Left ventricle myocardium superior (tissue), 1 donor: ENCODE measurements at regions not wholly inside any gene's neighbourhood (a gene's known extent, or its start where the extent isn't known, plus 50 kb on each side); places are given as distances from the start of the nearest gene placed in this dataset.
"Not testable (repeated sequence)": the region's sequence is repeated elsewhere in the genome, so short reads cannot be mapped to it uniquely, and the experiment has no call there.

Experiments
- ATAC-seq: fragments of 200-7000 bp; cut with Tn5 transposase; one replicate; pipeline ENCODE4 v1.9.1; 2020; ENCODE audit warnings: mild to moderate bottlenecking, moderate library complexity
- DNase-seq: peaks from one replicate; pipeline ENCODE4 v3.0.0-alpha.2; 2020
- intact Hi-C: fragments of 100-400 bp; cut with micrococcal nuclease; formaldehyde crosslinking; loops from one replicate; pipeline ENCODE4 v1.11.0; 2022
- donor health status: DM: no; HTN: yes; CAD: no; lungs with severe emphysema.

DNA sequence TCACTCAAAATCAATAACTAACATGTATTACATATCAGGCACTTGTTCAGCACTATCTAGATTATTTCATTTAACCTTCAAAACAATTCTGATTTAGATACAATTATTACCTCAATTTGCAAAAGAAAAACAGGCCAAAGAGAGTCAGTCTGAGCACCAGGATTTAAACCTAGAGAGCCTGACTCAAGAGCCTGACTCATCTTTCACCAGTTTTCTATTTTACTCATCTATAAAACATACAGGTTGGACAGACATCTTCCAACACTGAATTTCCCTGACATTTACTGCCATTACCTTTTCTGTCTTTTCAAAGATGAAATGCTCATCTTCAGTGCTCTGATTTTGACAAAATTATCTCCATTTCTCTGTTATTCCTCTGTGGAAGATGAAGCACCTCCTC is 116.5 kb downstream of the MRPL39 start:
- no peak for ATAC-seq
- intact Hi-C loops = no loop called here
- DNase-seq = no peak

DNA sequence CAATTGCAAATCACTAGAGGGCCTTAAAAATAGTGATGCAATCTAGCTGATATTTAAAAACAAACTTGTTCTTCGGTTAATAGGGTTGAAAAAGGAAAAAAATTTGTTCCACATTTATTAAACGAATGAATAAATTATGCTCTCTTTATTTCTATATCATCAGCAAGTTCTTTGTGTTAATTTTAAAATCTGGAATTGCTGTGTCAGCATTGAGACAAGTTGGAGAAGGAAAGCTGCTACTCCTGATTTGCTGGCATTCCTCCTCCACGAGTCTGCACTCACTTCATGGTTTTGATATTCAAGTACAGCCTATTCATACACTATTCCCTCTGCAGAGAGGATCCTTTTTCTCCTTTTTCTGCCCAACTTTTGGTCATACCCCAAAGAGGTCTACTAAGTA is 117.6 kb downstream of the MRPL39 start:
- intact Hi-C loops = no loop called here
- DNase-seq (no peak), ATAC-seq (no peak)

DNA sequence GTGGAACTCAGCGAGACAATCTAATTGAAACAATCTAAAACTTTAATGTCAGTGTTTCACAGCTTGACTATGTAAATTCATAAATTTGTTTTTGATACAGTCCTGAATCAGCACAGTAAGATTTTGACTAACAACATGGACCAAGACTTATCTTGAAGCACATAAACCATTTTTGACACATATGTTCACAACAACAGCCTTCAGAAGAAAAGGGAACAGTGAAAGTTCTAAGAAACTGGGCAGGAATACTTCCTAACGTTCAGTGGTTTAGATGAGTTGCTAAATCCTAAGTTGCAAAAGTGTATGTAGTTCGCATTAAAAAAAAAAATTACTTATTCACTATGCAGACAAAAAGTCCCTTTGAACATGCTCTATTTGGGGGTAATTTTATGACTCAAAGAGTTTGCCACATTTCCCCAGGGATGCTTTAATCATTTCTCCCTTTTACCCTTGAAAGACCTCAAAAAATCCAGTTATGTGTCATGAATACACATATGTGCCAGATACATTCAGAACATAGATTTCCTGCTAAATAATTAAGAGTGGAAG is 120.2 kb downstream of the MRPL39 start:
- DNase-seq (no peak), ATAC-seq (no peak)
- intact Hi-C loops = no loop called here

DNA sequence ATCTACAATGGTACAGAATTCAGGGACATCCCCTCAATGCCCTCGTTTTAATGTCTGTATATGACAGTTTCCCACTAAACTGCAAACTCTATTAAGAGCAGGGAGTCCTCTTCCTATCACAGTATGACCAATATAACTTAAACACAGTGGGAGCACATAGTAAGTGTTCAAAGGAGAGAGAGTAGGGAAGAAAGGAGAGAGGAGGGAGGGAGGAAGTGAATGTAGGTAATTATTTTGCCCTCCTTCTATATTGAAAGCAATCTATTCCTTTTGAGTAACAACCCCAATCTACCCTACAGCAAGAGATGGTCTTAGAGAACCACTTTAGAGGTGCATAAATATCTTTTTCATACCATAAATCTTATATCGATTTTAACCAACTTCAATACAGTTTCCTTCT is 121.4 kb downstream of the MRPL39 start:
- intact Hi-C loops = no loop called here
- ATAC-seq (no peak), DNase-seq (no peak)

DNA sequence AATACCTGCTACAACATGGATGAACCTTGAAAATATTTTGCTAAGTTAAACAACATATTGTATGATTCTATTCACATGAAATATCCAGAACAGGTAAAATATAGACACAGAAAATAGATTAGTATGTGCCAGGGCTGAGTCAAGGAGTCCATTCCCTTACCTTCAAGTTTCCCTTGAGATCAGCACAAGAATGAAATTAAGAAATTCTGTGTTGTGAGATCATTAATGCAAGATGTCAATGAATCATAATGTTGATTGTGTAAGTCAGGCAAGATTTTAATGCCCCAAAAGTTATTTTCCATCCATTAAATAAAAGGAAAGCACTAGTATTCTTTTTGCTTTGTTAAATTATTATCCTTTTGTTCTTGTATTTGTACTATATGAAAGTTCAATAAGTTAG is 139.4 kb downstream of the MRPL39 start:
- no peak for DNase-seq
- intact Hi-C loops = no loop called here

DNA sequence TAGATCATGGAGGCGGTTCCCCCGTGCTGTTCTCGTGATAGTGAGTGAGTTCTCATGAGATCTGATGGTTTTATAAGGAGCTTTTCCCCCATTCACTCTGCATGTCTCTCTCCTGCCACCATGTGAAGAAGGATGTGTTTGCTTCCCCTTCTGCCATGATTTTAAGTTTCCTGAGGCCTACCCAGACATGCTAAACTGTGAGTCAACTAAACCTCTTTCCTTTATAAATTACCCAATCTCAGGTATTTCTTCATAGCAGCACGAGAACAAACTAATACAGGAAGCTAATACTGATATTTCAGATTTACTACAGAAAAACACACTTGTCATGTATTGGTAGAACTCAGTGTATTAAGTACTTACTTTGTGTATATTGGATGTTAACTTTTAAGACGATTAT is 140.2 kb downstream of the MRPL39 start:
- ATAC-seq, intact Hi-C loops, DNase-seq: not testable (repeated sequence)

More for the DNA sequence above, 139.4 kb downstream of the MRPL39 start:
- no peak for ATAC-seq

DNA sequence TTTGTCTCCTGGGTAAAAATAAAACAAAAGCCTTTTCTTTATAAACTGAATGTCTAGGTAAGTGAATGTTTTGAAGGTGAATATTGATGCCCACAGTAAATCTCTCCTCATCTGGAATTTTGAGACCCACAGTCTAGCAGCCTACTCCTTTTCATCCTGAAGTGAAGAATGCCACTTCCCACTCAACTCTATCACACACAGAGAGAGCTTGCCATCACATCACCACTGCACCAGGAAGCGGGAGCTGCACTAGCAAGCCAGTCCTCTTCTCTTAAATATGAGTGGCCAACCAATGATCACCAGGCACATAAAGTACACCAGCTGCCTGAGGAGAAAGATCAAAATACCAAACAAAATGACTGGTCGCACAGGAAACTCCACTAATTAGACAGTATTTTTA is 140.8 kb downstream of the MRPL39 start:
- DNase-seq (no peak), ATAC-seq (no peak)
- intact Hi-C loops = no loop called here

DNA sequence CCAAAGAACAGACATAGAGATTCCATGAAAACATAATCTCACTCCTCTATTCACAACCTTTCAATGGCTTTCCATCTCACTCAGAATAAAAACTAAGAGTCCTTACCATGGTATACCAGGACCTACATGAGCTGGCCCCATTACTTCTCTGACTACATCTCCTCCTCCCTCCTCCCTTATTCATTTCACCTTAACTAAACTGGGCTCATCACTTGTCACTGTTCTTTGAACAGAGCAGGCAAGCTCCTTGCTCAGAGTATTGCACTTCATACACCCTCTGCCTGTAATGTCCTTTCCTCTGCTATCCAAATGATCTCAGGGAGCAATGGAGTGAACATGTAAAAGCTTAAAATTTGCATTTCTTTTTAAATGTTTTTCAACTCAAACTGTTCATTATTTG is 142.0 kb downstream of the MRPL39 start:
- no peak for ATAC-seq
- intact Hi-C loops = no loop called here
- no peak for DNase-seq

DNA sequence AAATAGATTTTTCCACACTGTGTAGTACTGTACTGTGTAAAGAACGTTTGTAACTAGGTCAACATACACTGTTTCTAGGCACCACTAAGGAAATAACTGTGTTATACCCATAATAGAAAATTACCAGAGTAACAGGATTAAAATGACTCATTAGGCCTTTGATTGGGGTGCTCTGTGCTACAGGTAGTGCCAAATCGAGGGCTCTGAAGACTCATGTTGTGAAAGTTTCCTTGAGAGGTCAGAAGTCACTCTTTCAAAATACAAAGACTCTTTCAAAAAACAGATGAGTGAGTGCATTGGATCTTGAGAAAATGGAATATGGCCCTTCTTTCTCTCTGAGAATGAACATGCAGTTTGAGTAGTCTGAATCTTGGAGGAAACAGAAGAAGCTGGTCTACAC is 143.0 kb downstream of the MRPL39 start:
- DNase-seq (no peak), ATAC-seq (no peak)
- intact Hi-C loops = no loop called here

DNA sequence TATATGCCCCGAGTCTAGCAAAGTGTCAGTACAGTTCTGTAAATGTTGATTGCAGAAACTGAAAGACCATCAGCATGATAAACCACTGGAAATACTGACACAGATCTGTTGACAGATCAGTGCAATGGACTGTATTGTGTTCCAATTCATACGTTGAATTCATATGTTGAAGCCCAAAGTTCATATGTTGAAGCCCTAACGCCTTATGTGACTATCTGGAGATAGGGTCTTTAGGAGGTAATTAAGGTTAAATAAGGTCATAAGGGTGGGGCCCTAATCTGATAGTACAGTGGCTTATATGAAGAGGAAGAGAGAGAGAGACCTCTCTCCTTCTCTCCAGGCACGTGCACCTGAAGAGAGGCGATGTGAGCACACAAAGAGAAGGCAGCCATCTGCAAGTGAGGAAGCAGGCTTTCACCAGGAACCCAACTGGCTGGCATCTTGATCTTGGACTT is 144.7 kb downstream of the MRPL39 start:
- intact Hi-C loops = no loop called here

DNA sequence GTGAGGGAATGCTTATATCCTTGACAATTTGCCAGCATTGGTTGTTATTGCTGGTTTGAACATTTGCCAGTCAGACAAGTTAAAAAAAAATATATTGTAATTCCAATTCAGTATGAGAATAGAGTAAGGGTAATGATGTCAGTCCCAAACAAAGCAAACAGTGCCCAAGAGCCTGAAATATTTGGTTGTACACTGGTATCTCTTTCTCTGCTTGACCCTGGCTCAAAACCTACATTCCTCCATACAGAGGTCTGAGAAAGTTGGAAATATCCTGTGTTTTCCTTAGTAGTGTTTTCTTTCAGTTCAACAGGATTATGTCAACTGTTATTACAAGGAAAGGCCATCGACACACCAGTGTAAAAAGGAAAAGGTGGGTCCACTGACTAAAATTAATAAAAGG is 145.6 kb downstream of the MRPL39 start:
- DNase-seq = no peak
- ATAC-seq = no peak
- intact Hi-C loops = no loop called here

More for the DNA sequence above, 144.7 kb downstream of the MRPL39 start:
- DNase-seq (no peak), ATAC-seq (no peak)

DNA sequence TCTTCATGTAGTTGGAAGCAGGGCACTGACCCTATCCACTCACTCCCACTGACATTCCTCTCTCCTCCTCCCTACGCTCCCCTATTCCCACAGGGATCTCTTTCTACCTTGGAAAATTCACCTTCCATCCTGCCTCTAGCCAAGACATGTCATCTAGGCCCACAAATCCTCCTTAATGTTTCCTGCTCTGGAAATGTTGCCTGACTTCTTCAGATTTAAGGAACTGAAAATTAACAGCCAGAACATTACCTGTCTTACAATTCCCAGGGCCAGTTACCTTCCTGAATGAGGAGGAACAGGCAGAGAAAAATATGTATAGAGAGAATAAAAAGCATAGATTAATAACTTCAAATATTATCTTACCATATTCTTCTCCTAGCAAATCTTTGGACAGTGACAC is 147.3 kb downstream of the MRPL39 start:
- ATAC-seq (no peak), DNase-seq (no peak)
- intact Hi-C loops = no loop called here

DNA sequence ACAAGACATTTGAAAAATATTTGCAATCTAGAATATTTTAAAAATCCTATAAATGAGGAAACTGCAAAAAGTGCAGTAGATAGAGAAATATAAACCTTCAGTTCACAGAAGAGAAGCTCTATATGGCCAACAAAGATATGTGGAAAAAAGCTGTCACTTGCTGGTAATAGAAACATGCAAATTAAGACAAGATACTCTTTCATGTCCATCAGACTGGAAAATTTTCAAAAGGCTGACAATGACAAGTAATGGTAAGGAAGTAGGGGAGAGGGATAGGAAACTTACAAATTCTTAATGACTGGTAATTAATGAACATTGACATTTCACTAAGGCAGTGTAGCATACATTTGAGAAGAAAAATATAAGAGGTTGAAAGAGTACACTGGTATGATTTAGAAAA is 147.9 kb downstream of the MRPL39 start:
- intact Hi-C loops = no loop called here
- no peak for ATAC-seq
- no peak for DNase-seq

DNA sequence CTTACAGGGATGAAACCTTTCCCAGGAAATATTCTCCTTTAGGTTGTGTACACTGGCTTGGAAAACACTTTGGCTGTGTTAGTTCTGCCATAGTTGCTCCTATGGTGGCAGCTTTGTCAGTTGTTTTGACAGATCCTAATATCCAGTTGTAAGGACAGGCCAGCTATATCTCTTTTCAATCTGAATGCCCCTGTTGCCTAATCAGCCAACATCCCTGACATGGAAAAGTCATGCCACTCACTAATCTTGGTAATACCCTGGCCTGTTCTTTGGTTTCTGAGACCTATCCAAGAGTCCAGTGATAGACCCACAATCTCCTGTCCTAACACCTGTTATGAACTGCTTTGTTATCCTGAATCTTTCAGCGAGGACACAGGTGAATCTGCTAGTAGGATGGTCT is 148.8 kb downstream of the MRPL39 start:
- no peak for ATAC-seq
- no peak for DNase-seq
- intact Hi-C loops = no loop called here

DNA sequence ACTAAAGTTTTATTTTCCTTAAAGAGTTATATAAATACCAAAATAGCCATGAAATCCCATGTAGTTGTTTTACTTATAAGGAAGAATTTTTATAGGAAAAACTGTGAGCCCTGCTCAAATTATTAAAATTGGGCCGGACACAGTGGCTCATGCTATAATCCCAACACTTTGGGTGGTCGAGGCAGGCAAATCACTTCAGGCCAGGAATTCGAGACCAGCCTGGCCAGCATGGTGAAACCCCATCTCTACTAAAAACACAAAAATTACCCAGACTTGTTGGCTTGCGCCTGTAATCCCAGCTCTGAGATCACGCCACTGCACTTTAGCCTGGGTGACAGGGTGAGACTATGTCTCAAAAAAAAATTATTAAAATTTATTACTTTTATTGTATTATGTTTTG is 149.3 kb downstream of the MRPL39 start:
- intact Hi-C loops = no loop called here
- DNase-seq (no peak), ATAC-seq (no peak)

DNA sequence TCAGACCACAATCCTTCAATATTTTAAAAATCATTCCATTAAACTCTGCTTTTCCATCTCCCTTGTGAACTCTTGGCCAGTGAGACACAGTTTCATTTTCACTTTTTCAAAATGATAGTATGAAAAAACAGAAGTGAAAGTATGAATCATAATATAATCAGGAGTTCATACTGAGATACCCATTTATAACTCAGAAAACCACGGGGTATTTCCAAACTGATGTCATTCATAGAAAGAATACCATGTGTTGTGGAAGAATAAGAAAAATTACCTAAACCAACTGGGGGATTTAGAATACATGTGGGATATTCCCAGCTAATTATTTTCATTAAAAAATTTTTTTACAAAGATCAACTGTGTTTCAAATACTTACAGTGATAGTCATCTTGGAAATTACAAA is 149.9 kb downstream of the MRPL39 start:
- intact Hi-C loops = no loop called here

DNA sequence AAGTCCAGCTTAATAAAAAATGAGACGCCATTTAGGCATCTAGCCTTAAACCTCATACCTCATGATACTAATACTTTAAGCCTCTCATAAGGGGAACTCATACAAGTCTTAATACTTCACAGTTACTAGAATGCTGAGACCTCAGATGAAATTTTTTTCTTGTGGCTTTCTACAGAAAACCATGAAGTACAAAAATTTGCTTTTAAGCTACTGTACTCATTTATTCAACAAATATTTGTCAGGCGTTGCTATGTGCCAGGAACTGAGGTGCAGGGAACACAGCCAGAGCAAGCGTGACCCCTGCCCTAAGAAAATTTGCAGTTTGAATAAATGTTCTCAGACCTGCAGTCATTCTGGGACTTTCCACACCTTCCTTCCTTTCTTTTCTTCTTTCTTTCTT is 150.6 kb downstream of the MRPL39 start:
- intact Hi-C loops = no loop called here
- ATAC-seq (no peak), DNase-seq (no peak)

More for the DNA sequence above, 149.9 kb downstream of the MRPL39 start:
- ATAC-seq = no peak
- no peak for DNase-seq

DNA sequence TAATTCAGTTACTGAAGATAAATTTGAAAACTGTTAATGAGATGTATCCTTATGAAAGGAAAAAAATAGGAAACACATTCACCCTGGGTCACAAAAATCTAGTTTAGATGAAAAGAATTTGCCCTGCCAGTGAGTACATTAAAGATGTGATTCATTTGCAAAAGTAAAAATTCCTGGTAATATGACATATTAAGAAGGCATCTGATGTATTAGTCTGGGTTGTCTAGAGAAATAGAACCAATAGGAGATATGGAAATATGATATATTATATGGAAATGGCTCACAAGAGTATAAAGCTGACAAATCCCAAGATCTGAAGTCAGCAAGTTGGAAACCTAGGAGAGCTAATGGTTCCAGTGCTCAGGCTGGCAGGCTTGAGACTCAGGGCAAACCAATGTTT is 153.8 kb downstream of the MRPL39 start:
- no peak for ATAC-seq
- DNase-seq = no peak
- intact Hi-C loops = no loop called here

DNA sequence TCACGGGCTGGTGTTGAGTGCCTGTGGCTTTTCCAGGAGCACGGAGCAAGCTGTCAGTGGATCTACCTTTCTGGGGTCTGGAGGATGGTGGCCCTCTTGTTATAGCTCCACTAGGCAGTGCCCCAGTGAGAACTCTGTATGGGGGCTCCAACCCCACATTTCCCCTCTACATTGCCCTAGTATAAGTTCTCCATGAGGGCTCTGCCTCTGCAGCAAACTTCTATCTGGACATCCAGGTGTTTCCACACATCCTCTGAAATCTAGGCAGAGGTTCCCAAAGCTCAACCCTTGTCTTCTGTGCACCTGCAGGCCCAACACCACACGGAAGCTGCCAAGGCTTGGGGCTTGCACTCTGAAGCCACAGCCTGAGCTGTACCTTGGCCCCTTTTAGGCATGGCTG is 157.3 kb downstream of the MRPL39 start:
- ATAC-seq = no peak
- intact Hi-C loops = no loop called here

DNA sequence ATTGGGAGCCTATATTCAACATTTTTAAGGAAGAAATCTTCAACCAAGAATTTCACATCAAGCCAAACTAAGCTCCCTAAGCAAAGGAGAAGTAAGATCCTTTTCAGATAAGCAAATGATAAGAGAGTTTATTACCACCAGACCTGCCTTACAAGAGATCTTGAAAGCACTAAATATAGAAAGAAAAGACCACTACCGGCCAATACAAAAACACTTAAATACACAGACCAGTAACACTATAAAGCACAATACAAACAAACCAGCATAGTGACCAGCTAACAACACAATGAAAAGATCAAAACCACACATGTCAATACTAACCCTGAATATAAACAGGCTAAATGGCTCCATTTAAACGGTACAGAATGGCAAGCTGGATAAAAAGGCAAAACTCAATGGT is 165.4 kb downstream of the MRPL39 start:
- no peak for ATAC-seq
- intact Hi-C loops = no loop called here

More for the DNA sequence above, 157.3 kb downstream of the MRPL39 start:
- DNase-seq = no peak

DNA sequence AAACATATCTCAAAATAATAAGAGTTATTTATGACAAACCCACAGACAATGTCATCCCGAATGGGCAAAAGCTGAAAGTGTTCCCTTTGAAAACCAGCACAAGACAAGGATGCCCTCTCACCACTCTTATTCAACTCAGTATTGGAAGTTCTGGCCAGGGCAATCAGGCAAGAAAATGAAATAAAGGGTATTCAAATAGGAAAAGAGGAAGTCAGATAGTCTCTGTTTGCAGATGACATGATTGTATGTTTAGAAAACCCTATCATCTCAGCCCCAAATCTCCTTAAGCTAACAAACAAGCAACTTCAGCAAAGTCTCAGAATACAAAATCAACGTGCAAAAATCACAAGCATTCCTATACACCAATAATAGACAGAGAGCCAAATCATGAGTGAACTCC is 169.8 kb downstream of the MRPL39 start:
- DNase-seq, intact Hi-C loops, ATAC-seq: not testable (repeated sequence)

More for the DNA sequence above, 165.4 kb downstream of the MRPL39 start:
- no peak for DNase-seq

DNA sequence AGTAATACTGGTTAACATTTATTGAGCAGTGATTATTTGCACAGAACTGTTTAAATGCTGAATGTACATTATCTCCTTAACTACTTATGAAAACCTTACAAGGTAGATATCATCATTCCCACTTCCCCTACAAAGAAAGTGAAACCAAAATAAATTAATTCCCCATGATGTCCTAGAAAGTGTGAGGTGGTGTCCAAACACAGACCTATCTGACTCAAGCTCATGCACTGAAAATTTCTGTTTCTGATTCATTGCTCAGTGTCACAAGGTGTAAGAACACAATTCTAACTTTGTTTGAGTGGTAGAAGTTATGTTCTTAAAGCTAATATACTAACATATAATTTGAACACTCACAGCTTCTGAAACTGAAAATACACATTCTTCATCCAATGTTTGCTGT is 178.7 kb downstream of the MRPL39 start:
- DNase-seq = no peak
- intact Hi-C loops = no loop called here
- no peak for ATAC-seq
